Activated naive CD8-positive, alpha-beta T cell treated with anti-CD3 and anti-CD28 coated beads for 36 hours (primary cell): ENCODE measurements at regions not wholly inside any gene's neighbourhood (a gene's known extent, or its start where the extent isn't known, plus 50 kb on each side); places are given as distances from the start of the nearest gene placed in this dataset.
A peak's percentile ranks its signal among the peaks of the same experiment; 100 is the strongest.
"Not testable (repeated sequence)": the region's sequence is repeated elsewhere in the genome, so short reads cannot be mapped to it uniquely, and the experiment has no call there.

Source experiments
- DNase-seq: peaks from one replicate; pipeline ENCODE4 v3.0.0; 2021
- H3K27ac Mint-ChIP-seq: one replicate; pipeline ENCODE4 v1.8.0; 2022; ENCODE audit warnings: mild to moderate bottlenecking, moderate library complexity, mixed read lengths
- H3K27me3 Mint-ChIP-seq: one replicate; pipeline ENCODE4 v1.8.0; 2022; ENCODE audit warnings: mild to moderate bottlenecking, mixed read lengths
- H3K36me3 Mint-ChIP-seq: one replicate; pipeline ENCODE4 v1.8.0; 2021; ENCODE audit warnings: mild to moderate bottlenecking, mixed read lengths
- H3K4me1 Mint-ChIP-seq: one replicate; pipeline ENCODE4 v1.8.0; 2021; ENCODE audit warnings: mixed read lengths
- H3K4me3 Mint-ChIP-seq: one replicate; pipeline ENCODE4 v1.8.0; 2022; ENCODE audit warnings: mild to moderate bottlenecking, moderate library complexity, mixed read lengths
- H3K9me3 Mint-ChIP-seq: one replicate; pipeline ENCODE4 v1.8.0; 2022; ENCODE audit warnings: mixed read lengths

- not testable (repeated sequence) for H3K27ac Mint-ChIP-seq, H3K9me3 Mint-ChIP-seq, H3K36me3 Mint-ChIP-seq, DNase-seq, H3K4me3 Mint-ChIP-seq, H3K4me1 Mint-ChIP-seq, H3K27me3 Mint-ChIP-seq
Measured at GRCh38 chr1:143861306-143861705, 110.5 kb downstream of the FAM72C start.

GRCh38 chr1:143855867-143856266 is 115.9 kb downstream of the FAM72C start:
- not testable (repeated sequence) for H3K4me1 Mint-ChIP-seq, H3K27ac Mint-ChIP-seq, H3K27me3 Mint-ChIP-seq, H3K4me3 Mint-ChIP-seq, H3K9me3 Mint-ChIP-seq, H3K36me3 Mint-ChIP-seq, DNase-seq

- H3K36me3 Mint-ChIP-seq, H3K9me3 Mint-ChIP-seq, H3K4me3 Mint-ChIP-seq, H3K4me1 Mint-ChIP-seq, DNase-seq, H3K27ac Mint-ChIP-seq, H3K27me3 Mint-ChIP-seq: not testable (repeated sequence)
Measured at GRCh38 chr1:143854069-143854468, 117.7 kb downstream of the FAM72C start.

GRCh38 chr1:143850637-143851036 is 121.1 kb downstream of the FAM72C start:
- H3K36me3 Mint-ChIP-seq, H3K4me1 Mint-ChIP-seq, DNase-seq, H3K4me3 Mint-ChIP-seq, H3K27me3 Mint-ChIP-seq, H3K9me3 Mint-ChIP-seq, H3K27ac Mint-ChIP-seq: not testable (repeated sequence)

GRCh38 chr1:143848859-143849258 is 122.9 kb downstream of the FAM72C start:
- H3K4me1 Mint-ChIP-seq, H3K4me3 Mint-ChIP-seq, H3K9me3 Mint-ChIP-seq, H3K36me3 Mint-ChIP-seq, H3K27ac Mint-ChIP-seq, DNase-seq, H3K27me3 Mint-ChIP-seq: not testable (repeated sequence)

GRCh38 chr1:143845193-143845592 is 126.6 kb downstream of the FAM72C start:
- H3K27ac Mint-ChIP-seq, H3K4me1 Mint-ChIP-seq, H3K9me3 Mint-ChIP-seq, H3K27me3 Mint-ChIP-seq, DNase-seq, H3K36me3 Mint-ChIP-seq, H3K4me3 Mint-ChIP-seq: not testable (repeated sequence)

- H3K4me1 Mint-ChIP-seq, H3K9me3 Mint-ChIP-seq, DNase-seq, H3K27me3 Mint-ChIP-seq, H3K4me3 Mint-ChIP-seq, H3K36me3 Mint-ChIP-seq, H3K27ac Mint-ChIP-seq: not testable (repeated sequence)
Measured at GRCh38 chr1:143842058-143842457, 129.7 kb downstream of the FAM72C start.

- H3K36me3 Mint-ChIP-seq, H3K27me3 Mint-ChIP-seq, DNase-seq, H3K27ac Mint-ChIP-seq, H3K4me1 Mint-ChIP-seq, H3K9me3 Mint-ChIP-seq, H3K4me3 Mint-ChIP-seq: not testable (repeated sequence)
Measured at GRCh38 chr1:143839182-143839581, 132.6 kb downstream of the FAM72C start.

- H3K4me1 Mint-ChIP-seq, H3K36me3 Mint-ChIP-seq, DNase-seq, H3K27me3 Mint-ChIP-seq, H3K4me3 Mint-ChIP-seq, H3K27ac Mint-ChIP-seq, H3K9me3 Mint-ChIP-seq: not testable (repeated sequence)
Measured at GRCh38 chr1:143838598-143838929, 133.2 kb downstream of the FAM72C start.

- not testable (repeated sequence) for H3K9me3 Mint-ChIP-seq, H3K36me3 Mint-ChIP-seq, H3K4me1 Mint-ChIP-seq, H3K4me3 Mint-ChIP-seq, H3K27me3 Mint-ChIP-seq, DNase-seq, H3K27ac Mint-ChIP-seq
Measured at GRCh38 chr1:143837924-143838597, 133.7 kb downstream of the FAM72C start.

GRCh38 chr1:143833376-143833775 is 138.4 kb downstream of the FAM72C start:
- H3K27me3 Mint-ChIP-seq, H3K27ac Mint-ChIP-seq, H3K4me3 Mint-ChIP-seq, H3K36me3 Mint-ChIP-seq, H3K9me3 Mint-ChIP-seq, DNase-seq, H3K4me1 Mint-ChIP-seq: not testable (repeated sequence)

- not testable (repeated sequence) for H3K27ac Mint-ChIP-seq, H3K4me1 Mint-ChIP-seq, H3K27me3 Mint-ChIP-seq, H3K36me3 Mint-ChIP-seq, DNase-seq, H3K4me3 Mint-ChIP-seq, H3K9me3 Mint-ChIP-seq
Measured at GRCh38 chr1:143832379-143832716, 139.4 kb downstream of the FAM72C start.

- H3K27me3 Mint-ChIP-seq, H3K4me3 Mint-ChIP-seq, H3K9me3 Mint-ChIP-seq, H3K4me1 Mint-ChIP-seq, H3K27ac Mint-ChIP-seq, H3K36me3 Mint-ChIP-seq: not testable (repeated sequence)
- peak; percentile 0 for DNase-seq
Measured at GRCh38 chr1:143831479-143832378, 140.1 kb downstream of the FAM72C start.

- not testable (repeated sequence) for H3K36me3 Mint-ChIP-seq, H3K9me3 Mint-ChIP-seq, H3K27ac Mint-ChIP-seq, DNase-seq, H3K4me3 Mint-ChIP-seq, H3K27me3 Mint-ChIP-seq, H3K4me1 Mint-ChIP-seq
Measured at GRCh38 chr1:143826162-143826561, 145.6 kb downstream of the FAM72C start.

GRCh38 chr1:143824266-143824665 is 147.5 kb downstream of the FAM72C start:
- not testable (repeated sequence) for H3K27ac Mint-ChIP-seq, H3K9me3 Mint-ChIP-seq, H3K27me3 Mint-ChIP-seq, DNase-seq, H3K36me3 Mint-ChIP-seq, H3K4me3 Mint-ChIP-seq, H3K4me1 Mint-ChIP-seq

GRCh38 chr1:143820058-143820457 is 151.7 kb downstream of the FAM72C start:
- H3K27me3 Mint-ChIP-seq, DNase-seq, H3K4me3 Mint-ChIP-seq, H3K4me1 Mint-ChIP-seq, H3K27ac Mint-ChIP-seq, H3K9me3 Mint-ChIP-seq, H3K36me3 Mint-ChIP-seq: not testable (repeated sequence)
